ENCODE measurements at regions not wholly inside any gene's neighbourhood (a gene's known extent, or its start where the extent isn't known, plus 50 kb on each side); places are given as distances from the start of the nearest gene placed in this dataset.

DNA sequence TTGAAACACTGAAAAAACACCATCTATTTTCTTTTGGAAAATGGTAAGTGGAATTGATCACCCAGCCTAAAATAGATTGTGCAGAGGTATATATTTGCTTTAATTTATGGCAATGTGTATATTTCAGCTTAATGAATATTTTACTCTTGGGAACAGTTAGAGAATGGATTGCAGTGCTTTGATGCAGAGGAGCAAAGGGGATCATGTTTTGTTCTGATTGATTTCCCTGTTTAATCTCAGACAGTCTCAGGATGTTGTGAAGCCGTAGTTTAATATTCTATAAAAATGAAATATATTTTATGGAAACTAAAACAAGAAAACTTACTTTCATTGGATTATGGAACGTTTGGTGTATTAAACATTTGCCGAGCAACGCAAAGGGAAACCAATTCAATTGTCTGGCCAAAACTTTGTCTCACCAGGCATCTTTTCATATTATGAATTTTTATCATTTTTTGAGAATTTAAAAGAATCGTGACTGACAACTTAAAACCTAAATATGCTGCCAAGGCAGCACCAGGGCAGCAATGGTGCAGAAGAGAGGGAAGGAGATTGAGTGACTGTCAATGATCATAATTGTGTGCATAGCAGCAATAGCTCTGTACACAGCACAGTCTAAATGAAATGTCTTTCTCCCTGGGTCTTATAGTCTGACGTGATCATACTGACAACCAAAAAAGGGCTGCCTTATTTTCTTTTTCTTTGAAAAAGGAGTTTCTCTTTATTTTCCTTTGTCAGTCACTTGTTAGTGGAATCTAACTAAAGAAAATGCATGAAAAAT lies 105.5 kb upstream of the EPHA7 start:
- Mint-ChIP-seq H3K4me3 (no peak overlapping the region), H3K9me3 (ENCODE audit: insufficient read depth) (peaks cover 3% of the 10 kb centered on the region), H3K36me3 (ENCODE audit: low read depth) (no peaks in the 10 kb centered on the region), H3K27ac (no peak overlapping the region), H3K4me1 (ENCODE audit: low read depth) (no peaks in the 10 kb centered on the region), H3K27me3 (ENCODE audit: low read depth) (no peaks in the 10 kb centered on the region)
- CTCF ChIA-PET = no interaction called here
- ATAC-seq (no peak), DNase-seq (no peak)
- POLR2A ChIA-PET = no interaction called here

DNA sequence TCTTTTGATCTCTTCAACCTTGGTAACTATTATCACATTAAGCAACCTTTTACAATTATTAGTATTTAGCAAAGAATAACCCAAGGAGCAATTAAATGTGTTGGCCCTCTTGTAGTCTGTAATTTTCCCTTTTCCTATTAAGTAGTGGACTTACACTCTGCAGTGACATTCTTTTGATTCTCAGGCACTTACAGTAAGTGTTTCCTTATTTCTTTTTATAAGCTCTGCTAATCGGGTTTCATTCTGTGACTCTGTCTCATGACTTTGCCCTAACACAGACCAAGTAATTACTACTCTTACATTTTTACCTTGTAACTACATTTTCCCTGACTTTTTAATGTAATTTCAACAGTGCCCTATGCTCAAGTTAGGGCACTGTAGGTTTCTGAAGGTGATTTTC lies 104.0 kb upstream of the EPHA7 start:
- no peak overlapping the region for H3K27ac Mint-ChIP-seq
- H3K36me3 Mint-ChIP-seq (ENCODE audit: low read depth) = no peaks in the 10 kb centered on the region
- CTCF ChIA-PET = no interaction called here

DNA sequence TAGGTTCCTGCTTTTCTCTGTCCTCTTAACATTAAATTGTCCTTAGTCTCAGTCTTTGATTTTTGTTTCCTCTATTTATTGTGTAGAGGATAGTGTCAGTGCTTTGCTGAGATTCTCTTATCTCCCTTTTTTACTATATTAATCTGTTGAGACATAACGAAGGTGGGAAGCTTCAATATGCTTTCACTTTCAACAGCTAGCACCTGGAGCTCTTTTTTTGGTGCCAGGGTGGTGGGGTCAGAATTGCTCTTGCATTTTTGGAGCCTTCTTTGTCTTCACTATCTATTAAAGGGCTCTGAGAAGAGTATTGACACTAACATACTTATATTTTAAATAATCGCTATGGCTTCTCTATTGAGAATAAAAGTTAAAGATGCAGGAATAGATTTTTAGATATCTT lies 97.1 kb upstream of the EPHA7 start:
- Mint-ChIP-seq H3K27ac (no peak overlapping the region), H3K4me1 (ENCODE audit: low read depth) (no peaks in the 10 kb centered on the region), H3K4me3 (no peak overlapping the region), H3K27me3 (ENCODE audit: low read depth) (no peaks in the 10 kb centered on the region), H3K9me3 (ENCODE audit: insufficient read depth) (no peaks in the 10 kb centered on the region), H3K36me3 (ENCODE audit: low read depth) (no peaks in the 10 kb centered on the region)
- ATAC-seq (no peak), DNase-seq (no peak)
- ChIA-PET POLR2A (no interaction called here), CTCF (no interaction called here)

More for the DNA sequence above, 104.0 kb upstream of the EPHA7 start:
- no peak for ATAC-seq
- POLR2A ChIA-PET = no interaction called here
- DNase-seq = no peak
- Mint-ChIP-seq H3K4me1 (ENCODE audit: low read depth) (no peaks in the 10 kb centered on the region), H3K4me3 (no peak overlapping the region), H3K27me3 (ENCODE audit: low read depth) (no peaks in the 10 kb centered on the region), H3K9me3 (ENCODE audit: insufficient read depth) (peaks cover 3% of the 10 kb centered on the region)

DNA sequence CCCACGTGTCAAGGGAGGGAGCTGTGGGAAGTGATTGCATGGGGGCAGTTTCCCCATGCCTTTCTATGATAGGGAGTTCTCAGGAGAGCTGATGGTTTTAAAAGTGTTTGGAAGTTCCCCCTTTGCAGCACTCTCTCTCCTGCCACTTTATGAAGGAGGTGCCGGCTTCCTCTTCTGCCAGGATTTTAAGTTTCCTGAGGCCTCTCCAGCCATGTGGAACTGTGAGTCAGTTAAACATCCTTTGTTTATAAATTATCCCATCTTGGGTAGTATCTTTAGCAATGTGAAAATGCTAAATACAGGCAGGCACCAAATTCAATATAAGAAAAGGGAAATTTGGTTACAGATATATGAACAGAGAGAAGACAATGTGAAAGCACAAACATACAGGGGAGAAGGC lies 96.4 kb upstream of the EPHA7 start:
- no peak for ATAC-seq
- DNase-seq = no peak
- Mint-ChIP-seq H3K4me3 (no peak overlapping the region), H3K36me3 (ENCODE audit: low read depth) (no peaks in the 10 kb centered on the region), H3K4me1 (ENCODE audit: low read depth) (no peaks in the 10 kb centered on the region), H3K27me3 (ENCODE audit: low read depth) (no peaks in the 10 kb centered on the region), H3K27ac (no peak overlapping the region), H3K9me3 (ENCODE audit: insufficient read depth) (no peaks in the 10 kb centered on the region)
- ChIA-PET POLR2A (no interaction called here), CTCF (no interaction called here)

DNA sequence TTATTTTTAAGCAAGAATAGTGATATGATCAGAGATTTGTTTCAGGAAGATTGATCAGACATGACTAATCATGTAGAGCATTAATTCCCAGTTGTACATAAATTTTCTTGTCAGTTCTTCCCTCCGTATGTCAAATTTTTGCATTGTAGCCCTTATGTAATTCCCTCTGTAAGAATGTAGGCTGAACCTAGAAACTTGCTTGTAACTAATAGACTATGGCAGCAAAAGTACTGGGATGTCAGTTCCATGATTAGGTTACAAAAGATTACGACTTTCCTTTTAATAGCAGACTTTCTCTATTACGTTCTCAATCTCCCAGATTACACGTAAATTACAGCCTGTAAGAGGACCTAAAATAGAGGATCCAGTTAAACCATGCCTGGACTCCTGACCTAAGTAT lies 79.4 kb upstream of the EPHA7 start:
- H3K4me3 Mint-ChIP-seq = no peak overlapping the region
- no peaks in the 10 kb centered on the region for H3K4me1 Mint-ChIP-seq (ENCODE audit: low read depth)
- ATAC-seq (no peak), DNase-seq (no peak)
- POLR2A ChIA-PET = no interaction called here
- no peak overlapping the region for H3K27ac Mint-ChIP-seq
- CTCF ChIA-PET = no interaction called here
- H3K27me3 Mint-ChIP-seq (ENCODE audit: low read depth) = no peaks in the 10 kb centered on the region
- H3K36me3 Mint-ChIP-seq (ENCODE audit: low read depth) = no peaks in the 10 kb centered on the region
- H3K9me3 Mint-ChIP-seq (ENCODE audit: insufficient read depth) = peaks cover 4% of the 10 kb centered on the region

DNA sequence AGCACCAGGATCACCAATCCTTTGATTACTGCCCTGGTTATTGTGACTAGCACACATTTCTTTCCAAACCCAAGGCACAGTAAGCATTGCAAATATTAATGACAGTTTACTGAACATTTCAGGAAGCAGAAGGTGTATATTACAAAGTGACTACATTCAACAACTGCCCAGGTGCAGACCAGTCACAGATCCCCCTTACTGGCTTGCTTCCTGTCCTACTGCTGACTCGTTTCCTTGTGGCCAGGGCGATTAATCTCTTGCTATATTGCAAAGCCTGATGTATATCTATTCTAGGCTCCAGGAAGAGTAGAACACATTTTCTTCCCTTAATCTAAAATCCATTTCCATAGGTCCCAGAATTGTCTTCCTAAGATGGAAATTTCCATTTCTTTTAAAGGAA lies 77.2 kb upstream of the EPHA7 start:
- CTCF ChIA-PET = no interaction called here
- Mint-ChIP-seq H3K4me1 (ENCODE audit: low read depth) (no peaks in the 10 kb centered on the region), H3K36me3 (ENCODE audit: low read depth) (no peaks in the 10 kb centered on the region), H3K27me3 (ENCODE audit: low read depth) (no peaks in the 10 kb centered on the region), H3K4me3 (no peak overlapping the region), H3K27ac (no peak overlapping the region), H3K9me3 (ENCODE audit: insufficient read depth) (peaks cover 3% of the 10 kb centered on the region)
- POLR2A ChIA-PET = no interaction called here
- no peak for DNase-seq
- ATAC-seq = no peak

DNA sequence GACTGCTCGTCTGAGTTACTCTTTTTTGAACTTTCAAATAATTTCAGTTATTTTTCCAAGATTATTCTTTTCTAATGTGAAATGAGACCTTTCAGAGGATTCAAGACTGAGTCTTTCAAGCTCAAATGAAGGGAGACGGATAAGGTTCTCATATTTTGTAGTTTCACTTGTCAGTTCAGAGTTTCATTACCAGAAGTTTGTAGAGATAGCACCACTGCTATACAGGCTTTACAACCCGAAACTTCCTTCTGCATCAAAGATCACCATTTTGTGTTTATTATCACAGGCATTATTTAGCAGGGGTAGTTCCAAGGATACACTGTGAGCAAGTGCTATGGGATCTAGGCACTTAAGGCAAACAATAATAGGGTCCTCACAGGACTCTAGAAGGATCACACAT lies 74.7 kb upstream of the EPHA7 start:
- POLR2A ChIA-PET = no interaction called here
- Mint-ChIP-seq H3K27ac (no peak overlapping the region), H3K4me1 (ENCODE audit: low read depth) (no peaks in the 10 kb centered on the region), H3K36me3 (ENCODE audit: low read depth) (no peaks in the 10 kb centered on the region), H3K4me3 (no peak overlapping the region), H3K27me3 (ENCODE audit: low read depth) (no peaks in the 10 kb centered on the region), H3K9me3 (ENCODE audit: insufficient read depth) (no peaks in the 10 kb centered on the region)
- CTCF ChIA-PET = no interaction called here
- DNase-seq (no peak), ATAC-seq (no peak)

DNA sequence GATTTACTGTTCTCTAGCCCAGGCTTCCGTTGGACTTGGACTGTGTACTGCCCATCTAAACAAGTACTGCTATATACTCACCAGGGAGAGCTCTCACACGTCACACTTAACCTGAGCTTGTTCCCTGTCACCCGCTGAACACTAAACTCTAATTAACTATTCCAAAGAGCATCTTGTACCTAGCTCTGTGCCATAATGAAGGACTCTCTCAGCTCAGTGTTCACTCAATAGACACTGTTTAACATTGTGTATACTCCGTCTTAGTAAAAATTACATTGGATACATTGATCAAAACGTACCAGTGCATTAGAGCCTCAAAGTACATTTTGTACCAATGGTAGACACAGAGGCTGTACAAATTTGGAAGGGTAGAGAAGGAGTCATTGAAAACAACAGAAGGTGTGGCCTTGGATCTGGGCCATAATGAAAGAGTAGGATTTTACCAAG lies 55.4 kb upstream of the EPHA7 start:
- Mint-ChIP-seq H3K4me3 (no peak overlapping the region), H3K36me3 (ENCODE audit: low read depth) (no peaks in the 10 kb centered on the region), H3K27me3 (ENCODE audit: low read depth) (no peaks in the 10 kb centered on the region), H3K27ac (no peak overlapping the region), H3K9me3 (ENCODE audit: insufficient read depth) (peaks cover 9% of the 10 kb centered on the region), H3K4me1 (ENCODE audit: low read depth) (no peaks in the 10 kb centered on the region)
- no peak for DNase-seq
- ChIA-PET CTCF (no interaction called here), POLR2A (no interaction called here)
- ATAC-seq = no peak

DNA sequence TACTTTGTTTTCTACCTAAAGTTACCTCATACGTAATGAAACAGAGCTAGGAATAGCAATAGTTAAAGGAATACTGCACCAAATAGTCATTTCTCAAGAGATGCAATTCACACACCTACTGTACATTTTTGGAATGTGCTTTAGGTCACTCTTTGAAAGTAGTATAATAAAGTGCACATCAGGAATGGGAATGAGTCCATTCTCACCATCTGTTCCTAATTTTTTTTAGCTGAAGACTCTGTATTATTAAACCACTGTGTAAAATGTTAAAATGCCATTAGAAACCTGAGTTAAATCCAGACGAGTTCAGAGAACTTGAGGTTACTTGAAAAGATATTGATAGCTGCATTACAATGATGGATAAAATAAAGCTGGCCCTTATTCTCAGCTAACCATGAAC lies 51.9 kb upstream of the EPHA7 start:
- ATAC-seq = no peak
- no peak overlapping the region for H3K4me3 Mint-ChIP-seq
- DNase-seq = no peak
- POLR2A ChIA-PET = no interaction called here
- no peaks in the 10 kb centered on the region for H3K4me1 Mint-ChIP-seq (ENCODE audit: low read depth)
- H3K27me3 Mint-ChIP-seq (ENCODE audit: low read depth) = no peaks in the 10 kb centered on the region
- H3K27ac Mint-ChIP-seq = no peak overlapping the region
- H3K9me3 Mint-ChIP-seq (ENCODE audit: insufficient read depth) = peaks cover 9% of the 10 kb centered on the region
- CTCF ChIA-PET = no interaction called here
- H3K36me3 Mint-ChIP-seq (ENCODE audit: low read depth) = no peaks in the 10 kb centered on the region
